ENCODE measurements at regions not wholly inside any gene's neighbourhood (a gene's known extent, or its start where the extent isn't known, plus 50 kb on each side); places are given as distances from the start of the nearest gene placed in this dataset.

GRCh38 chr4:27089186-27089585, 228.5 kb downstream of the STIM2 start:
- H3K4me1 ChIP-seq (ENCODE audit: insufficient read depth) = peaks cover 6% of the 10 kb centered on the region; the same call in 1 of the 2 replicates
- no peak overlapping the region for H3K9ac ChIP-seq
- in situ Hi-C loops (cut with MboI) = no loop called here
- H3K27ac ChIP-seq = no peak overlapping the region
- no peaks in the 10 kb centered on the region for H3K79me2 ChIP-seq (ENCODE audit: insufficient read depth)
- WGBS, 2 experiments (ENCODE audit: low coverage in 1 of 2, low lambda C conversion rate in 2 of 2, missing lambda C conversion rate in 2 of 2) = 66 to 74% methylated on average over 5 of the region's 5 CpGs
- peaks cover 28% of the 10 kb centered on the region for H3K27me3 ChIP-seq (replicated peaks; ENCODE audit: insufficient read depth)
- no peaks in the 10 kb centered on the region for H3K9me2 ChIP-seq (ENCODE audit: insufficient read depth)
- H3K4me3 ChIP-seq = no peak overlapping the region
- TF ChIP-seq EZH2phosphoT487 (IDR thresholded peaks at IDR 0.05; ENCODE audit: insufficient read depth, low read depth) = no peak
- no peak for TF ChIP-seq EZH2 (IDR thresholded peaks at IDR 0.05; ENCODE audit: insufficient read depth, poor library complexity, severe bottlenecking)
- H3K4me2 ChIP-seq (ENCODE audit: unreplicated experiment) = no peak overlapping the region
- H2AFZ ChIP-seq = no peak overlapping the region
- no peaks in the 10 kb centered on the region for H4K20me1 ChIP-seq (ENCODE audit: insufficient read depth)
- H3K36me3 ChIP-seq (ENCODE audit: low read depth) = no peaks in the 10 kb centered on the region
- no peaks in the 10 kb centered on the region for H3F3A ChIP-seq (ENCODE audit: insufficient read depth)
- no peaks in the 10 kb centered on the region for H3K9me3 ChIP-seq (ENCODE audit: low read depth)
- no peak for DNase-seq

DNA sequence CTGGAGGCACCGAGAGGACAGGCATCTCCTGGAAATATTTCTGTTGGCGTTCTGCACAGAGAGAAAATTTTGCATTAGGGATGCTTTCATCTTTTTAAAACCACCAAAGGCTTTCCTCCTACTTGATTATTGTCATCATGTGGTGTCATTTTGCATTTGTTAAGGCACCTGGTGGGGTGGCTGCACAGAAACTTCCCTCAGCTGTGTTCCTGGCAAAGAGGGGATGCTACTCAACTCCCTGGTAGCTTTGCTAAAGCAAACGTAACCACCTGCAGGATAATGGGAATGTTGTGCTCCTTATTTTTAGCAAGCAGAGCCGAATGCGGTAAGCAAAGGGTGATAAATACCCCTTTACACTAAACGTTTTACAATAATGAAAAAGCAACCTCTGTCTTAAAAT, 229.8 kb downstream of the STIM2 start:
- Histone ChIP-seq H3K27ac (no peak overlapping the region), H4K20me1 (ENCODE audit: insufficient read depth) (no peaks in the 10 kb centered on the region), H3K4me3 (no peak overlapping the region), H3K9me3 (ENCODE audit: low read depth) (no peaks in the 10 kb centered on the region), H3K27me3 (replicated peaks; ENCODE audit: insufficient read depth) (peaks cover 16% of the 10 kb centered on the region), H3K4me2 (ENCODE audit: unreplicated experiment) (no peak overlapping the region), H3K9ac (no peak overlapping the region), H3K4me1 (ENCODE audit: insufficient read depth) (no peaks in the 10 kb centered on the region), H3K9me2 (ENCODE audit: insufficient read depth) (no peaks in the 10 kb centered on the region), H3F3A (ENCODE audit: insufficient read depth) (no peaks in the 10 kb centered on the region), H2AFZ (no peak overlapping the region), H3K36me3 (ENCODE audit: low read depth) (no peaks in the 10 kb centered on the region), H3K79me2 (ENCODE audit: insufficient read depth) (no peaks in the 10 kb centered on the region)
- DNase-seq = no peak
- in situ Hi-C loops (cut with MboI) = no loop called here
- TF ChIP-seq EZH2phosphoT487 (IDR thresholded peaks at IDR 0.05; ENCODE audit: insufficient read depth, low read depth) = no peak
- TF ChIP-seq EZH2 (IDR thresholded peaks at IDR 0.05; ENCODE audit: insufficient read depth, poor library complexity, severe bottlenecking) = no peak
- WGBS, 2 experiments (ENCODE audit: low coverage in 1 of 2, low lambda C conversion rate in 2 of 2, missing lambda C conversion rate in 2 of 2) = 37 to 40% methylated on average over 6 of the region's 6 CpGs

GRCh38 chr4:27094224-27094623, 233.6 kb downstream of the STIM2 start:
- TF ChIP-seq EZH2 (IDR thresholded peaks at IDR 0.05; ENCODE audit: insufficient read depth, poor library complexity, severe bottlenecking) = no peak
- no peak for TF ChIP-seq EZH2phosphoT487 (IDR thresholded peaks at IDR 0.05; ENCODE audit: insufficient read depth, low read depth)
- Histone ChIP-seq H3K27ac (no peak overlapping the region), H3K4me3 (no peak overlapping the region), H3K9ac (no peak overlapping the region), H3K9me2 (ENCODE audit: insufficient read depth) (no peaks in the 10 kb centered on the region), H3K36me3 (ENCODE audit: low read depth) (no peaks in the 10 kb centered on the region), H2AFZ (no peak overlapping the region), H3K4me1 (ENCODE audit: insufficient read depth) (no peaks in the 10 kb centered on the region), H3K27me3 (replicated peaks; ENCODE audit: insufficient read depth) (no peaks in the 10 kb centered on the region; the same call in none of the 2 replicates), H4K20me1 (ENCODE audit: insufficient read depth) (no peaks in the 10 kb centered on the region), H3K4me2 (ENCODE audit: unreplicated experiment) (no peak overlapping the region), H3F3A (ENCODE audit: insufficient read depth) (no peaks in the 10 kb centered on the region), H3K9me3 (ENCODE audit: low read depth) (no peaks in the 10 kb centered on the region), H3K79me2 (ENCODE audit: insufficient read depth) (no peaks in the 10 kb centered on the region)
- 40 to 49% methylated on average over 6 of the region's 6 CpGs for WGBS, 2 experiments (ENCODE audit: low coverage in 1 of 2, low lambda C conversion rate in 2 of 2, missing lambda C conversion rate in 2 of 2)
- in situ Hi-C loops (cut with MboI) = no loop called here
- DNase-seq = no peak

- H3K4me1 ChIP-seq (ENCODE audit: insufficient read depth) = no peaks in the 10 kb centered on the region
- H3K4me3 ChIP-seq = no peak overlapping the region
- H3K36me3 ChIP-seq (ENCODE audit: low read depth) = no peaks in the 10 kb centered on the region
- H3K9ac ChIP-seq = no peak overlapping the region
- H3K79me2 ChIP-seq (ENCODE audit: insufficient read depth) = no peaks in the 10 kb centered on the region
- H3K9me3 ChIP-seq (ENCODE audit: low read depth) = no peaks in the 10 kb centered on the region
- H3K27ac ChIP-seq = no peak overlapping the region
- no peak overlapping the region for H3K4me2 ChIP-seq (ENCODE audit: unreplicated experiment)
- H2AFZ ChIP-seq = no peak overlapping the region
- H3K9me2 ChIP-seq (ENCODE audit: insufficient read depth) = no peaks in the 10 kb centered on the region
- DNase-seq = no peak
- H3F3A ChIP-seq (ENCODE audit: insufficient read depth) = no peaks in the 10 kb centered on the region
- in situ Hi-C loops (cut with MboI) = no loop called here
- H4K20me1 ChIP-seq (ENCODE audit: insufficient read depth) = no peaks in the 10 kb centered on the region
- no peaks in the 10 kb centered on the region; the same call in none of the 2 replicates for H3K27me3 ChIP-seq (replicated peaks; ENCODE audit: insufficient read depth)
- TF ChIP-seq EZH2 (IDR thresholded peaks at IDR 0.05; ENCODE audit: insufficient read depth, poor library complexity, severe bottlenecking) = no peak
- TF ChIP-seq EZH2phosphoT487 (IDR thresholded peaks at IDR 0.05; ENCODE audit: insufficient read depth, low read depth) = no peak
- WGBS, 2 experiments (ENCODE audit: low coverage in 1 of 2, low lambda C conversion rate in 2 of 2, missing lambda C conversion rate in 2 of 2) = 2 to 3% methylated on average over 2 of the region's 2 CpGs
These were observed 234.1 kb downstream of the STIM2 start for GRCh38 chr4:27094783-27095182.
